Posterior cingulate gyrus (tissue), 11 donors: ENCODE measurements at regions not wholly inside any gene's neighbourhood (a gene's known extent, or its start where the extent isn't known, plus 50 kb on each side); places are given as distances from the start of the nearest gene placed in this dataset.
"Not testable (repeated sequence)": the region's sequence is repeated elsewhere in the genome, so short reads cannot be mapped to it uniquely, and the experiment has no call there.

Experiments
- DNase-seq, 10 donors: peaks; one replicate each; pipeline versions ENCODE4 v3.0.0 to v3.0.0-alpha.2; 2020 to 2021; ENCODE audit warnings: mixed read lengths in 3 of 10
- intact Hi-C: fragments of 100-400 bp; cut with DNase I; formaldehyde crosslinking; loops from one replicate; pipeline ENCODE4 v1.15.1; 2023

DNA sequence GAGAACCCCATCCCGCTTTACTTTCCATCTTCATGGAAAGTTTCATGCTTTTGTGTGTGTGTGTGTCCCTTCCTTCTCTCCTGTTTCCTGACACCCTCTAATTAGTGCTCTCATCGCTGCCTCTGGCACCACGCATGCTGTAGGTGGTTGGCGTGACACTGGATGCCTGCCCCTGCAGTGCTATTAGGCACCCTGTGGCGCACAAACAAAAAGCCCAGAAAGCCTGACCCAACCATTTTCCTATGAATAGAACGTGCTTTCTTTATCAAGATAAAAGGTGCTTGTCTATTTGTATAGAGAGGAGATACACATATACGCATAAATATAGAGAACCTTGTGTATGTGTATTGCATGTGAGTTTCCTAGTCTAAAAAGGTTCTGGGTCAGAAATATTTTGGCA is 120.8 kb upstream of the CDCA7L start:
- DNase-seq, result no peak
- intact Hi-C loops, result no loop called here

DNA sequence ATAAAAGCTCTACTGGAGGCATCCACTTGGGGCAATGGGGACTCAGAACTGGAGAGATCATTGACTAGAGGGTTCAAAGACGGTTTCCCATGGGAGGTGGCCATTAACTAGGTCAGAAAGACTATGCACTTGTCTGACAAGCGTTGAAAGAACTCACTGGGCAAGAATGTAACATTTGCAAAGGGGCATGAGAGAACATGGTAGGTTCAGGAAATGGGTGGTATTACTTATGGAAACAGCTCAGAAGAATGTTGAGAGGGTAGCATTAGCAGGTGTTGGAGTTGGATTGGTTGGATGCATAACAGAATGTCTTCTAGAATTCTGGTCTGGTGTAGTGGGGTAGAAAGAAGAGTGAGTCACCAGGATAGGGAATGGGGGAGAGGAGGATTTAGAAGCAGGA is 119.1 kb upstream of the CDCA7L start:
- intact Hi-C loops, result no loop called here
- DNase-seq, result no peak

DNA sequence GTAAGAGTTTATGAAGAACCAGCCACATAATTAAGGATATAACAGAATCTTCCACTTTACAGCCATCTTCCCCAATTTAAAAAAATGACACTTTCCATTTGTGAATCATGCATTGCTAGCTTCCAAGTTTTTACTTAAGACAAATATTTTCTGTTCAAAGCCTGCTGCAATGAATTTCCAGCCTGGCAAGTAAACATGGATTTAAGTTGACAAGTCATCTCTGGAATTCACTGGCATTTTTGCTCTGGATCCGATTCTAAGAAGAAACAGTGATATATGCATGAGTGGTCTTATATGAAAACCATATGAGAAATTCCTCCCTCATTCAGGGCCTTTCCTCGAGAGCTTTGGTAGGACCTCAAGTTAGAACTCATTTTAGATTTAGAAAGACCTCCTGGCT is 116.1 kb upstream of the CDCA7L start:
- no peak for DNase-seq
- intact Hi-C loops, result no loop called here

DNA sequence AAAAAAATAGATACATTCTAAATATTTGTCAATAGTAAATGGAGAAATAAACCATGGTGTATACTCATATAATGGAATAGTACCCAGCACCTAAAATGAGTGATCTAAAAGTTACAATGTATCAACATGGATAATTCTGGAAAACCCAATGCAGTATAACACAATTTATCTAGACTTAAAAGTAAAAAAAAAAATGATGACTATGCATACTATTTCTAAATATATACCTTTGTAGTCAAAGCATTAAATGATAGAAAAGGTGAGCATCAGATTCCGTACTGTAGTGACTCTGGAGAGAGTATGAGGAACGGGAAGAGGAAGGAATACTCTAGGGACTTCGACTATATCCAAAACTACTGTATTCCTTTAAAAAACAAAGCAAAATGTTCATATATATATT is 115.2 kb upstream of the CDCA7L start:
- intact Hi-C loops, result no loop called here

DNA sequence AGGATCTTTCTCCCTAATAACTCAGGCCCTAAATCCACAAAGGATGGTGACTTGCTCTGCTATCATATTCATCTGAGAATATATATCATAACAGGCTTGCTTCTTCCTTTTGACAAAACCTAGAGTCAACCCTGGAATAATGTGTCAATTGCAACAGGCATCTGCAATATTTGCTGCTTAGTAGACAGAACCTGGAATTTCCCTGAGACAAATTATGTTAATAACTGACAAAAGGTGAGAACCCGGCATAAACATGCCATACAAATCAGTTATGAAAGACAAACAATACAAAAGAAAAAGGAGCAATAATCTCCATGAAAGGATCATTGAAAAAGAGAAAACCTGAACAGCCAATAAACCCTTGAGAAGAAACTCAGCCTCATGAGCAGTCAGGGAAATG is 114.5 kb upstream of the CDCA7L start:
- DNase-seq, result no peak
- intact Hi-C loops, result no loop called here

More for the DNA sequence above, 115.2 kb upstream of the CDCA7L start:
- no peak for DNase-seq

DNA sequence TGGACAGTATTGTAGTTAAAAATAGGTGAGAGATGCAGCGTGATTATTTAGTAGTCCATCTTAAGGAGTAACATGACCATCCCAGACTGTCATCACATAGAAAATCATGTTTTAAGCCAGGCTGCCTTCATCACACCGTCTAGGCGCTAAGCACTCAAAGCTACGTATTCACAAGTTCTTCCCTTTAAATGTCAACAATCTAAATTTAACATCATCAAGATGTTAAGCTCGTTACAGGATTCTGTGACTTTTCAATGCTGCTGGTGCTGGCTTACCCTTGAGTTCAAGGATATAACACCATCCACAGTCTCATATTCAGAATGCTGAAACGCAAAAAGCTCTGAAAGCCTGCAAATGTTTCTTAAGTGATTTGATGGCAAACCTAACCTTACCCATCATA is 109.5 kb upstream of the CDCA7L start:
- intact Hi-C loops, result no loop called here

DNA sequence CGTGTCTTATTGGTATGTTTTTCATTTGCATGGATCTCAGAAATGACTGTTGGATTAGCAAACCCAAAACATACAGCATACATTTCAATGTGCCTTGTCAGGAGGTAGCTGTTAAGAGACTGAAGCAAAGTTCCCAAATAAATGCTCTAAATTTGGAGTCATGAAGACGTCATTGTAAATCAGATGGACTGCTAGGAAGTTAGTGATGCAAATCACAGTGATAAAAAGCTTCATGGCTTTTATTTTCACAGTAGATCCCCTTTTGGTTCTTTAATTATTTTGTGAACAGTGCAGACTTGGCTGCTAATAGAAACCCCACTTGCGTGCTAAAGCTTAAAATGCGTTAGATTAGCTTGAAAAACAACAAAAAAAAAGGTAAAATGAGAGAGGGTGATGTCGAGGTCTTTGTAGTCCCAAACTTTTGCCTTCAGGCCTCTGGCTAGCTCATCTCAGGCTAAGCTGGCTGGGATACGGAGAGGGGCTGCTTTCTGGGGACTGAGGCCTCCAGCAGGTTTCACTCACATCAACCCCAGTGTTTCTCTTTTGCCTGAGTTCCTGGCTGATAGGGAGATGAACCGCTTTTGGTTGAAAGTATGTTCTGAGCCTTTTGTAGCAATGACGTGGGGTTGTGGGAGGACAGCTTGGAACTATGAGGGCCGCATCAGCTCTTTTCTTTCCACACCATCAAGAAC is 107.1 kb upstream of the CDCA7L start:
- no peak for DNase-seq
- intact Hi-C loops, result no loop called here

More for the DNA sequence above, 109.5 kb upstream of the CDCA7L start:
- no peak for DNase-seq

DNA sequence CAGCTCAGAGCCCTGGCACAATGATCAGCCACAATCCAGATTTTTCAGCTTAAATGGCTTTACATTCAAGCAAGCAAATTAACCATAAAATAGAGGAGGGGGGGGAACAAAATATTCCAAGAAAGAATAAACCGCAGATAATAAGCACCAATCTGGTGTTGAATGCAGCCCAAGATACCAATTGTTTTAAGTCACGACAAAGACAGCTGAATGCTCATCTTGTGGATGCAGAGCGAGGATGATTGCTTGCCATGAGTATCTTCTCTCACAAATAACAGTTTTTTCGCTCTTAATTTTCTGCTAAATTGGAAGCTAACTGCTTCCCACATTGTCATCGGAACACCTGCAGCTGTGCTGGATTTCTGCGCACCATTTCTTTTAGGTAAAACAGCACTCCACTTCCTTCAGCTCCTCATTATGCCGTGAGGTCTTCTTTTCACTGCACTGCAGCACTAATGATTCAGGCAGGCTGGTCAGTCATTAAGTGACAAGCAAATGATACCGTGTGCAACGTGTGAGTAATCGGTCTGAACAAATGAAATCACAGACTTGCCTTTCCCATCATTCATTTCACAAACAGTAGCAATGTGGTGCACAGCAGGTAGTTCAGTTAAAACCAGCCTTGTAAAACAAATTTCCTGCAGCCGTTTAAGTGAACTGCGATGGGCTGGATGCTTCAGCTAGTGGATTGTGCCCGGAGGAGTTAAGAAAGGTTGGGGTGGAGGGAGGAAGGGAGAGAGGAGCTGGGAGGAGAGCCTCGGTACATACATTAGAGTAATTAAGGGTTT is 106.4 kb upstream of the CDCA7L start:
- no peak for DNase-seq
- intact Hi-C loops, result no loop called here

DNA sequence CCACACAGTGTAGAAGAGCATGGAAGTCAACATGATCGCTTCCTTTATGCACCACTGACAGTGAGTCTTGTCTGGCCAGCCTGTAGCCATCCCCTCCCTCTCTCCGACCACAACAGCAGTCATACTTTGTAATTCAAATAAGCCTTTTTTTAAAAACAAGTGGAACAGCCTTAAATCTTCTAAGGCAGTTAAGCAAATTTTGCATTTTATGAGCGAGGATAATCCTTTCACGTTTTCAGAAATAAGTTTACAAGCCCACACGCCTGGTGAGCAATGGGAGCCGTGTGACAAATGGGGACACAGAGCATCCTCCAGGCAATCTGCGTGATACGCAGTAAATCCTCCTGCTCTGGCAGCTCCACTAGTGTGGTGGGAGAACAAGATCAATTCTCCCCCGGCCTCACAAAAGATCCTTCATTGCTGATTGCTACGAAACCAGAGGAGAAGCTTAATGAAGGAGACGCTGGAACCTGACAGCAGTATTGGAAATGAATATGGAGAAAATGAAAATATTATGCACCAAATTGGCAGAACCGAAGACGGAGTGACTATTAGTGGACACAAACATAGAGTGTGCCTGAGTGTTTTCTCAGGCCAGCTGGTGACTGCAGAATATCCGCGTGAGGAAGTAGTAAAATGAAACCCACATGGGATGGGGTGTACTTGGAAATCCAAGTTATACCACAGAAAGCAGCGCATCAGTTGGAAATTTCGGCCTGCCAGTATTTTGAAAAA is 104.2 kb upstream of the CDCA7L start:
- intact Hi-C loops, result no loop called here
- no peak for DNase-seq

DNA sequence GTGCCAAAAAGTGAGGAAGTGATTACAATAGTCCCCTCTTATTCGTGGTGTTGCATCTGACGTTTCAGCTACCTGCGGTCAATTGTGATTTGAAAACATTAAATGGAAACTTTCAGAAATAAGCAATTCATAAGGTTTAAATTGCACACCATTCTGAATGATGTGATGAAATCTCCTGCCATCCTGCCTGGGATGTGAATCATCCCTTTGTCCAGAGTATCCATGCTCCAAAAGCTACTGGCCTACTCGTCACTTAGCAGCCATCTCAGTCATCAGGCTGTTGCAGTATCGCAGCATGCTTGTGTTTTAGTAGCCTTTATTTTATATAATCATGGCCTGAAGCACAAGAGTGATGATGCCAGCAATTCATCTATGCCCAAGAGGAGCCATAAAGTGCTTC is 97.7 kb upstream of the CDCA7L start:
- no peak for DNase-seq
- intact Hi-C loops, result no loop called here

DNA sequence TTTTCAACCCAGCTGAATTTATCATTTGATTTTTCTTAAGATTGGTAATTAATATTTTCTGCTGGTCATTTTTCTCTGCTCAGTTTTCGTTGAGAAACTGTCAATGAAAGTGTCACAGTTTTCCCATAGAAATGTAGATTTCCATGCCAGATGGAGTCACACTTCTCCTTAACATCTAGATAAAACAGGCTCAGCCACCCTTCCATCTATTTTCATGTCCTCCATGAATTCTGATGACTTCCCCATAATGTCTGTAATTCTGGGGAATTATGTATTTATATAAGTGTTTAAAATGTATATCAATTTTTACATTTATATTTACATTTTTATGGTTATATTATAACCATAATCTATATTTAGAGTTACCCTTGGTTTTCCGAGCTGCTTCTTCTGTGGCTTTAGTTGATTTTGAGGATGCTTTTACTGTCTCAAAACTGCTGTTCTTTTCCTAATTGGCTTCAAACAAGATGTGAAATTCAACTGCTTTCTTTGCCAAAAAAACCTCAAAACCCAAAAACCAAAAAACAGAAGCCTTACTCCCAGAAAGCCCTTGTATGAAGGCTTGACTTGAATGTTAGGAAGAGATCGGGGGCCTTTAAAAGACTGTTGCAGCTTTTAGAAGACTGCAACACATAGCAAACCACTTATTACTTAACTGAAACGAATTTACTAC is 95.4 kb upstream of the CDCA7L start:
- intact Hi-C loops, result no loop called here
- DNase-seq, result no peak

DNA sequence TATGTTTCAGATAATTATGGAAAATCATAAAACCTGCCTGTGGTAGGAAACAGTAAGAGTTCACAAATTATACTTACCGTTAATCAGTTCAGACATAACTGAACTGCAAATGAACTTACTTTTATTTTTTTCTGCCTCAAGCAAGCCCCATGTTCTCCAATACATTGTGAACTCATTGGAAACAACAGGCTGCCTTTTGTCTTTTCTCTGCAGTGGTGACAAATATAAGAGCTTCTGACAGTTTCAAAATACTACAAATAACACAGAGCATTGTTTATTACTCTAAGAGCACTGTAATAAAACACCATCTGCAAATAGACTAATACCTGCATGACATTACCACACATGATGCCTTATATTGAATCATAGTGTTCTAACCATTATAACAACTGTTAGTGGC is 94.0 kb upstream of the CDCA7L start:
- DNase-seq, result no peak

DNA sequence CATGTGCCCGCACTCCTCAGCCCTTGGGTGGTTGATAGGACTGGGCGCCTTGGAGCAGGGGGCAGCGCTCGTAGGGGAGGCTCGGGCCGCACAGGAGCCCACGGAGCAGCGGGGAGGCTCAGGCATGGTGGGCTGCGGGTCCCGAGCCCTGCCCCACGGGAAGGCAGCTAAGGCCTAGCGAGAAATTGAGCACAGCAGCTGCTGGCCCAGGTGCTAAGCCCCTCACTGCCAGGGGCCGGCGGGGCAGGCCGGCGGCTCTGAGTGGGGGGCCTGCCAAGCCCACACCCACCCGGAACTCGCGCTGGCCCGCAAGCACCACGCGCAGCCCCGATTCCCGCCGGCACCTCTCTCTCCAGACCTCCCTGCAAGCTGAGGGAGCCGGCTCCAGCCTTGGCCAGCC is 86.7 kb upstream of the CDCA7L start:
- intact Hi-C loops, DNase-seq: not testable (repeated sequence)

More for the DNA sequence above, 94.0 kb upstream of the CDCA7L start:
- intact Hi-C loops, result no loop called here

DNA sequence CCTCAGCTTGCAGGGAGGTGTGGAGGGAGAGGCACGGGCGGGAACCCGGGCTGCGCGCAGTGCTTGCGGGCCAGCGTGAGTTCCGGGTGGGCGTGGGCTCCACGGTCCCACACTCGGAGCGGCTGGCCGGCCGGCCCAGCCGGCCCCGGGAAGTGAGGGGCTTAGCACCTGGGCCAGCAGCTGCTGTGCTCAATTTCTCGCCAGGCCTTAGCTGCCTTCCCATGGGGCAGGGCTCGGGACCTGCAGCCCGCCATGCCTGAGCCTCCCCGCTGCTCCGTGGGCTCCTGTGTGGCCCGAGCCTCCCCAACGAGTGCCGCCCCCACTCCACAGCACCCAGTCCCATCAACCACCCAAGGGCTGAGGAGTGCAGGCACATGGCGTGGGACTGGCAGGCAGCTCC is 83.0 kb upstream of the CDCA7L start:
- intact Hi-C loops, DNase-seq: not testable (repeated sequence)

DNA sequence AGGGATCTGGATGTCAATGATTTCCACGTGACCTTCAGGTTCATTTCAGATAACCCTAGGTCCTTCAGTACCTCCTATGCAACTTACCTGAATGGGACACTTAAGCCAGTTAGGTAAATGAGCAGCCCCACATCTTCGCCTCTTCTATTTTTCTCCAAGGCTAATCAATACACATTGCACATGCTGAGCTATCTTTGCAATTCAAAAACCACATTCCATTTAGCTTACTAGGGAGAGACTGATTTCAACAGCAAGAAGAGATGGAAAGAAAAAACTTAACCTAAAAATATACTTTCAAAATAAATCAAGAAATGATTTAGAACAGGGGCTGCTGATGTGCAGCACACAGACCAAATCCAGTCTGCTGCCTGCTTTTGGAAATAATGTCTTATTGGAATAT is 81.8 kb upstream of the CDCA7L start:
- no peak for DNase-seq
- intact Hi-C loops, result no loop called here

DNA sequence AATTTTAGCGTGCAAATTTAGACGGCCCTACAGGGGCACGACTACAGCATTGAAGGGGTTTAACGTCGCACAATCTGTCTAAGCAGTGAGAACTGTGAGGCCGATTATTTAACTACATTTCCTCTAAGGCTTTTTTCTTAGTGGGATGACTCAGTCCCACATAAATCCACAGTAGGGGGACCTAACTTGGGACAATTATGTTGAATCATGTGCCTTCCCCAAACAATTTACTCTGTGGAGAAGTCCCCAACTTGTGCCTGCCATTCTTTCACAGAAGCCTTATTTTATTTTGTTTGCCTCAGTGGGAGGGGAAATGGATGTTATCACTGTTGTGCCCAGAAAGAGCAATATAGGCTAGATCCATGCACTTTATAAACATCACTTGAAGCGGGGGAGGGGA is 80.3 kb upstream of the CDCA7L start:
- DNase-seq, result no peak
- intact Hi-C loops, result no loop called here

DNA sequence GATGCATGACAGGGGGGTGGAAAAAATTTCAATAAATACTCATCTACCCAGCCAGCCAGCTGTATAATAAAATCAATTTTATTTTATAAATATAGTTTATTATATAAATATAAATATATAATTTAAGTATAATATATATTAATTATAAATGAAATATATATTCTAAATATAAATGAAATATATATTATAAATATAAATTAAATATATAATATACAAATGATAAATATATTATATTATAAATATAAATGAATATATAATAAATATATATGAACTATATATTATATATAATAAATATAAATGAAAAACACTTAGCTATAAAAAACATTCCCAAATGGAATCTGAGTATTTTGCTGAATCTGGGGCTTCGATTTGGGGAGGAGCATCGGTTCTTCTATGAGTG is 79.4 kb upstream of the CDCA7L start:
- intact Hi-C loops, result no loop called here
- DNase-seq, result no peak

DNA sequence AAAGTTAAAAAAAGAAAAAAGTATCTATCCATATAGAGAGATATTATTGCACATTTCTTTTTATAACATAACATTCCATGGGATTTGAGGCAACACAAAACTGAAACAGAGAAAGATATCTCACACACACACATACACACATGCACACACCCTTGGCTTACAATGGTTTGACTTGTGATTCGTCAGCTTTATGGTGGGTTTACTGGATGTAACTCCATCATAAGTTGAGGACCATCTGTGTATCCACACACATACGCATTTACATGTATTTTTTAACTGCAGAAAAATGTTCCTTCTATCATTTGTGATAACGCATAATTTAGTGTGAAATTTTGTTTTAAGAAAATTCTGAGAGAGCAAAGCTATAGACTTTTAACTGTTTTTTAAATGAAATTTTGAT is 74.2 kb upstream of the CDCA7L start:
- intact Hi-C loops, result no loop called here
- no peak for DNase-seq

DNA sequence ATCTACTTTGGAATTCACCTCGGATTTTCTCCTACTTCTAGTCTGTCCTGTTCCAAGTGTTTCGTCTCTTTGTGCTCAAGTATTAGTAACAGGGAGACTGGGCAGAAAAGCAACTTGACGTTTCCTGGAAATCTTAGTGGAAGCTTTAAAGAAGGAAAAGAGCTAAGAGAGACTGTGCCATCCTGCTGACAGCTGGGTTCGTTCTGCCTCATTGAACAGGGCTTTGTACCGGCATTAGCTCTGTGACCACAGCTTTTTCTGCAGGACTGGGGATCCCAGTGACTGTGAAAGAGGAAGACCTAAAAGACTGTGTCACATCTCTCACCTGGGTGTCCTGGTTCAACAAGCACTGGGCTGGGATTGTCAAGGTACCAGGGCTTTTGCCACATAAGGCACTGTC is 70.8 kb upstream of the CDCA7L start:
- intact Hi-C loops, result no loop called here
- no peak for DNase-seq

DNA sequence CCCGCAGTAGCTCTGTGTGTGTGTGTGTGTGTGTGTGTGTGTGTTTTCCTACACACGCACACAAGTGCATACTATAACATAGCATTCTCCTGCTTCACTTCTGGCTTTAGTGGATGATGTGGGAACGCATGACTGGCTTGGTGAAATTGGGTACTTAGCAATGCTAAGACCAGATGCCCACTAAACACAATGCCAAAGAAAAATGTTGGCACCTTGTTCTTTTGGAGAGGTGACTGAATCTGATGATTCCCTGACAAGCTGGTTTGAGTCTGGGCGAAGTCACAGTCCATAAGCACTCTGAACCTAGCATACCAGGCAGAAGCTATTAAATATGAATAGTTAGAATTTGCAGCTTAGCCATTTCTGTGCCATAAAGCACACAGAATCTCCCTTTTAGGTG is 68.0 kb upstream of the CDCA7L start:
- no peak for DNase-seq
- intact Hi-C loops, result no loop called here

DNA sequence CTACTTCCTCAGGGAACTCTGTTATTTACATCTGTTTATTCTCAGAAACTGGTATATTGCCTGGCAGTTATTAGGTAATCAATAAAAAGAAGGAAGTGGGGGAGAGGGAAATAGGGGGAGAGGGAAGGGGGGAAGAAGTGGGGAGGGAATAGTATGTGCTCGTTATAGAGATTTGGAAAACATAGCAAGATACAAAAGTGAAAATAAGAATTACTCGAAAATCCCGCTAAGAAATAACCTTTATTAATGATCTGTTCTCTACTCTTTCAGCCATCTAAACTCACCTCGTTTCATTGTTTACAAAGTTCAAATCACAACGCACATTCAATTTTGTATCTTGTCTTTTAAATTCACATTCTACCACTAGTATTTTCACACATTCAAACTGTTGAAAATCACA is 63.0 kb upstream of the CDCA7L start:
- DNase-seq, result no peak
- intact Hi-C loops, result loop anchor here (10.0 kb wide), 2 partner anchors 76 to 1234 kb away; no protein-coding TSS in a partner anchor
